ENCODE measurements at regions not wholly inside any gene's neighbourhood (a gene's known extent, or its start where the extent isn't known, plus 50 kb on each side); places are given as distances from the start of the nearest gene placed in this dataset.

GRCh38 chr2:67180841-67181240 lies 216.3 kb upstream of the ETAA1 start:
- 96% methylated on average over 2 of the region's 2 CpGs; no CpG with 5 or more reads in 1 of the 2 experiments for WGBS, 2 experiments (ENCODE audit: insufficient coverage in 1 of 2, insufficient read length in 1 of 2)

GRCh38 chr2:67182884-67183283 lies 214.2 kb upstream of the ETAA1 start:
- Histone ChIP-seq H3K4me1 (ENCODE audit: control insufficient read depth, insufficient read depth, low read length) (no peaks in the 10 kb centered on the region), H3K27me3 (ENCODE audit: control insufficient read depth, insufficient read depth, low read length, poor library complexity, severe bottlenecking) (no peaks in the 10 kb centered on the region), H3K36me3 (ENCODE audit: control insufficient read depth, insufficient read depth, low read length) (no peaks in the 10 kb centered on the region), H3K9ac (ENCODE audit: extremely low read depth, low read length, poor library complexity, severe bottlenecking) (no peak overlapping the region), H3K9me3 (ENCODE audit: control insufficient read depth, low read length) (no peaks in the 10 kb centered on the region), H3K4me3 (ENCODE audit: low read length) (no peak overlapping the region), H3K27ac (ENCODE audit: low read depth, low read length) (no peak overlapping the region)
- Mint-ChIP-seq H3K9me3 (no peaks in the 10 kb centered on the region), H3K36me3 (ENCODE audit: low read depth) (no peaks in the 10 kb centered on the region), H3K27me3 (ENCODE audit: insufficient read depth) (no peaks in the 10 kb centered on the region), H3K4me1 (no peaks in the 10 kb centered on the region), H3K4me3 (no peak overlapping the region), H3K27ac (no peak overlapping the region)
- TF ChIP-seq CTCF (conservative IDR thresholded peaks at IDR 0.05), result no peak
- no peak for DNase-seq
- 88% methylated on average over 2 of the region's 2 CpGs; no CpG with 5 or more reads in 1 of the 2 experiments for WGBS, 2 experiments (ENCODE audit: insufficient coverage in 1 of 2, insufficient read length in 1 of 2)

More at GRCh38 chr2:67180841-67181240, 216.3 kb upstream of the ETAA1 start:
- no peaks in the 10 kb centered on the region for H3K36me3 ChIP-seq (ENCODE audit: control insufficient read depth, insufficient read depth, low read length)
- H3K4me1 ChIP-seq (ENCODE audit: control insufficient read depth, insufficient read depth, low read length), result no peaks in the 10 kb centered on the region
- no peaks in the 10 kb centered on the region for H3K9me3 ChIP-seq (ENCODE audit: control insufficient read depth, low read length)
- TF ChIP-seq CTCF (conservative IDR thresholded peaks at IDR 0.05), result no peak
- H3K4me1 Mint-ChIP-seq, result no peaks in the 10 kb centered on the region
- no peak overlapping the region for H3K4me3 Mint-ChIP-seq
- H3K9ac ChIP-seq (ENCODE audit: extremely low read depth, low read length, poor library complexity, severe bottlenecking), result no peak overlapping the region
- no peak overlapping the region for H3K4me3 ChIP-seq (ENCODE audit: low read length)
- peaks cover 5% of the 10 kb centered on the region for H3K36me3 Mint-ChIP-seq (ENCODE audit: low read depth)
- no peak overlapping the region for H3K27ac Mint-ChIP-seq
- no peak overlapping the region for H3K27ac ChIP-seq (ENCODE audit: low read depth, low read length)
- DNase-seq, result no peak
- H3K9me3 Mint-ChIP-seq, result no peaks in the 10 kb centered on the region
- no peaks in the 10 kb centered on the region for H3K27me3 ChIP-seq (ENCODE audit: control insufficient read depth, insufficient read depth, low read length, poor library complexity, severe bottlenecking)
- no peaks in the 10 kb centered on the region for H3K27me3 Mint-ChIP-seq (ENCODE audit: insufficient read depth)

- no peaks in the 10 kb centered on the region for H3K9me3 ChIP-seq (ENCODE audit: control insufficient read depth, low read length)
- H3K9ac ChIP-seq (ENCODE audit: extremely low read depth, low read length, poor library complexity, severe bottlenecking), result no peak overlapping the region
- no peak for TF ChIP-seq CTCF (conservative IDR thresholded peaks at IDR 0.05)
- H3K4me1 ChIP-seq (ENCODE audit: control insufficient read depth, insufficient read depth, low read length), result no peaks in the 10 kb centered on the region
- no peaks in the 10 kb centered on the region for H3K36me3 ChIP-seq (ENCODE audit: control insufficient read depth, insufficient read depth, low read length)
- H3K36me3 Mint-ChIP-seq (ENCODE audit: low read depth), result no peaks in the 10 kb centered on the region
- WGBS, 2 experiments (ENCODE audit: insufficient coverage in 1 of 2, insufficient read length in 1 of 2), result 88 to 100% methylated on average over 2 to 3 of the region's 3 CpGs
- H3K9me3 Mint-ChIP-seq, result peaks cover 3% of the 10 kb centered on the region
- H3K27ac Mint-ChIP-seq, result no peak overlapping the region
- no peak overlapping the region for H3K27ac ChIP-seq (ENCODE audit: low read depth, low read length)
- no peak for DNase-seq
- no peaks in the 10 kb centered on the region for H3K27me3 Mint-ChIP-seq (ENCODE audit: insufficient read depth)
- H3K4me3 ChIP-seq (ENCODE audit: low read length), result no peak overlapping the region
- no peak overlapping the region for H3K4me3 Mint-ChIP-seq
- H3K4me1 Mint-ChIP-seq, result no peaks in the 10 kb centered on the region
- no peaks in the 10 kb centered on the region for H3K27me3 ChIP-seq (ENCODE audit: control insufficient read depth, insufficient read depth, low read length, poor library complexity, severe bottlenecking)
Observed at GRCh38 chr2:67186326-67186725, 210.8 kb upstream of the ETAA1 start.
